ENCODE measurements at regions not wholly inside any gene's neighbourhood (a gene's known extent, or its start where the extent isn't known, plus 50 kb on each side); places are given as distances from the start of the nearest gene placed in this dataset.

DNA sequence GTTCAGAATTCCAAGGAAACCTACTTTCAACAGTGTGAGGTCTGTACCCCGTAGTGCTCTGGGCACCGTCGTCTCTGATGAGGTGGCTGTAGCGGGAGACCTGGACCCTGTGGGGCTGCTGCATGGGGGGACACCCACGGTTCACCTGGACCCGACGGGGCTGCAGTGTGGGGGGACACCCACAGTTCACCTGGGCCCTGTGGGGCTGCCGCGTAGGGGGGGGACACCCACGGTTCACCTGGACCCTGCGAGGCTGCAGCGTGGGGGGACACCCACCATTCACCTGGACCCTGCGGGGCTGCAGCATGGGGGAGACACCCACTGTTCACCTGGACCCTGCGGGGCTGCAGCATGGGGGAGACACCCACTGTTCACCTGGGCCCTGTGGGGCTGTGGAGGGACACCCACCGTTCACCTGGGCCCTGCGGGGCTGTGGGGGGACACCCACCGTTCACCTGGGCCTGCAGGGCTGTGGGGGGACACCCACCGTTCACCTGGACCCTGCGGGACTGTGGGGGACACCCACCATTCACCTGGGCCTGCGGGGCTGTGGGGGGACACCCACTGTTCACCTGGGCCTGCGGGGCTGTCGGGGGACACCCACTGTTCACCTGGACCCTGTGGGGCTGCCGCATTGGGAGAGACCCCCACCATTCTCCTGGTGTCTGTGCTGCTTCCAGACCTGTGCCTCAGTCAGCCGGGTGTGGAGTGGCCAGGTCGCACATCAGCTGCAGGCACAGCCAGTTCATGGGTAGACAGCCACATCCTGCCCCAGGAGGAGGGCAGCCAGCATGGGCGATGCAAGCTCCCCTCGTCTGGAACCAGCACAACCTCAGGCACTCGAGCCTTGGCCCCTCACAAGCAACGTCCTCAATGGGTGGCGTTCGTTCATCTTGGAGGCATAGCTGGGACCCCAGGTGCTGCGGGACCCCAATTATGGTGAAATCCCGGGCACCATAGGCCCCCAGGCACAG, 114.5 kb downstream of the TMEM18 start:
- no peak for FAIRE-seq
- H3K4me3 ChIP-seq (ENCODE audit: low read depth, low read length) = no peak overlapping the region
- no peaks in the 10 kb centered on the region for H3K27me3 ChIP-seq (ENCODE audit: control insufficient read depth, insufficient read depth, low read length)
- H3K36me3 ChIP-seq (ENCODE audit: control insufficient read depth, insufficient read depth, low read length) = no peaks in the 10 kb centered on the region
- no peak for DNase-seq (ENCODE audit: low read depth)
- TF ChIP-seq, protein P1, sequence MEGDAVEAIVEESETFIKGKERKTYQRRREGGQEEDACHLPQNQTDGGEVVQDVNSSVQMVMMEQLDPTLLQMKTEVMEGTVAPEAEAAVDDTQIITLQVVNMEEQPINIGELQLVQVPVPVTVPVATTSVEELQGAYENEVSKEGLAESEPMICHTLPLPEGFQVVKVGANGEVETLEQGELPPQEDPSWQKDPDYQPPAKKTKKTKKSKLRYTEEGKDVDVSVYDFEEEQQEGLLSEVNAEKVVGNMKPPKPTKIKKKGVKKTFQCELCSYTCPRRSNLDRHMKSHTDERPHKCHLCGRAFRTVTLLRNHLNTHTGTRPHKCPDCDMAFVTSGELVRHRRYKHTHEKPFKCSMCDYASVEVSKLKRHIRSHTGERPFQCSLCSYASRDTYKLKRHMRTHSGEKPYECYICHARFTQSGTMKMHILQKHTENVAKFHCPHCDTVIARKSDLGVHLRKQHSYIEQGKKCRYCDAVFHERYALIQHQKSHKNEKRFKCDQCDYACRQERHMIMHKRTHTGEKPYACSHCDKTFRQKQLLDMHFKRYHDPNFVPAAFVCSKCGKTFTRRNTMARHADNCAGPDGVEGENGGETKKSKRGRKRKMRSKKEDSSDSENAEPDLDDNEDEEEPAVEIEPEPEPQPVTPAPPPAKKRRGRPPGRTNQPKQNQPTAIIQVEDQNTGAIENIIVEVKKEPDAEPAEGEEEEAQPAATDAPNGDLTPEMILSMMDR (IDR thresholded peaks at IDR 0.05; ENCODE audit: insufficient read depth, low read length, severe bottlenecking) = no peak

DNA sequence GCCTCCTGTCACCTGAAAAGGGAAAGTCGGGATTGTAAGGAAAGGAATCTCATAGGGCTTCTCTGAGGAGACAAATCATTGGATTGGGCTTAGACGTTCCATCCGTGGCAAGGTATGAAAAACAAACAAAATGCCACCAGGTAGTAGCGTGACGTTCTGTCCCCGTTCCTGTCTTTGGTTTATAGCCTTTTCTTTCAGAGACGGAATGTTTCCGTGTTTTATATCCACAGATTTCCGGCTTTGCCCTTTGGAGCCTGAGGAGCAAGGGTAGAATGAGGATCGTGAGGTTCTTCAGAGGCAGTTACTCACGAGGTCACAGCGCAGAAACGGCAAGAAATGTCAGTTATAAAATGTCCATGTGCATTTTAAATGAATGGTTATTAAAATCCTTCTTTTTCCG, 118.3 kb downstream of the TMEM18 start:
- TF ChIP-seq, protein P1 (IDR thresholded peaks at IDR 0.05; ENCODE audit: insufficient read depth, low read length, severe bottlenecking) = no peak
- FAIRE-seq = no peak
- H3K36me3 ChIP-seq (ENCODE audit: control insufficient read depth, insufficient read depth, low read length) = no peaks in the 10 kb centered on the region
- no peak overlapping the region for H3K4me3 ChIP-seq (ENCODE audit: low read depth, low read length)
- H3K27me3 ChIP-seq (ENCODE audit: control insufficient read depth, insufficient read depth, low read length) = no peaks in the 10 kb centered on the region
- no peak for DNase-seq (ENCODE audit: low read depth)

DNA sequence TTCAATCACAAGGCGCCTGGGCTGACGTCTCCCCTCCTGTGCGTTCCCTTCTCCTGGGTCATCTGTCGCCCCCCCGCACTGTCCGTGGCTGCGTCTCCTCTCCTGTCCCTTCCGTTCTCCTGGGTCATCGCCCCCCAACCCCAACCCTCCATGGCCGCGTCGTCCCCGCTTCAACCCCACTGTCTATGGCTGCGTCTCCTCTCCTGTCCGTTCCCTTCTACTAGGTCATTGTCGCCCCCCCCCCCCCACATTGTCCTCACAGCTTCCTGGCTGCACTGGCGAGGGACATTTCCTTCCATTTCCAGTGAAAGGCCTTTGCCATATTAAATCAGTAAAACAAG, 118.9 kb downstream of the TMEM18 start:
- H3K27me3 ChIP-seq (ENCODE audit: control insufficient read depth, insufficient read depth, low read length) = no peaks in the 10 kb centered on the region
- H3K36me3 ChIP-seq (ENCODE audit: control insufficient read depth, insufficient read depth, low read length) = no peaks in the 10 kb centered on the region
- no peak overlapping the region for H3K4me3 ChIP-seq (ENCODE audit: low read depth, low read length)
- no peak for DNase-seq (ENCODE audit: low read depth)
- TF ChIP-seq, protein P1 (IDR thresholded peaks at IDR 0.05; ENCODE audit: insufficient read depth, low read length, severe bottlenecking) = no peak
- no peak for FAIRE-seq

DNA sequence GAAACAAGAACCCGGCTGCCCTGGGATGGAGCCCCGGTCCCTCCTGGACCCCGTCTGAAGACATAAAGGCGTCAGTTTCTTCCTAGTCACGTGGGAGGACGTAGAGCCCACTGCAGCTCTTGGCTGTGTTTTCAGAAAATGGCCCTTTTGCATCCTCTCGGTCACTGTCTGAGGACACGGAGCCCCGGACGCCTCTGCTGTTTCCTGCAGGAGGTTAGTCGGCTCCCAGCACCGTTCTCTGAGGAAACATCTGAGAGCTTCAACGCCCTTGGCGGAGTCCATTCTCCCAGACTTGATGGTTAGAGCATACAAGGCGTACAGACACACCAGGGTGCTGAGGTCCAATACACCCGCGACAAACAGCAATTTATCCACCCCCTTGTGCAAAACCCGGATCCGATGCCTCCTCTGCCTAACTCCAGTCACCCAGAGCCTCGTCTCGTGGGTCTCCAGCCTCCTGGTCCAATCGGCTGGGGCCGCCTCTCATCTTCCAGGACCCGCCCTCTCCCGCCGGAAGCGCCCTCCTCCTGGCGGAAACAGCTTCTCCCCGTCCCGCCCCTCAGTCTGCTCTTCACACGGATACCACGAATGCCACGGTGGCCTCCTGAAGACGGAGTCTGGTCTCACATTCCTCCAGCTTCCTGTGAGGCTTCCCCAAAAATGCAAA, 119.4 kb downstream of the TMEM18 start:
- H3K4me3 ChIP-seq (ENCODE audit: low read depth, low read length) = no peak overlapping the region
- TF ChIP-seq, protein P1 (IDR thresholded peaks at IDR 0.05; ENCODE audit: insufficient read depth, low read length, severe bottlenecking) = no peak
- H3K27me3 ChIP-seq (ENCODE audit: control insufficient read depth, insufficient read depth, low read length) = no peaks in the 10 kb centered on the region

DNA sequence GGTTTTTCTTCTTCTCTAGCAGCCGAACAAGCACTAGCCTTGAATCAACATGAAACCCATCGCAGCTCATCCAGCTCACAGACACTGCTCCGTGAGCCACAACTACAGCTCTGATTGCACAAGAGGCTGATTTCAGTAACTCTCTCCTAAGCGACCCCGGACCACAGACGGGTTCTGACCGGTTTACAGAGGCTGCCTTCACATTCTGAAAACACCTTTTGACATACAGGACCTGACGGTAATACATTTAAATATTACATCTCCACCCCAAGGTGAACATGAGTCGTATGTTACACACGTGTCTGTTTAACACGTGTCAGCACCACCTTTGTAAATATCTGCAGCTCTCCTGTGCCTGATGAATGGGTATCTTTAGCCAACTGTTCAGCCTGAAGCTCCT, 120.7 kb downstream of the TMEM18 start:
- Histone ChIP-seq H3K4me3 (ENCODE audit: low read depth, low read length) (no peak overlapping the region), H3K27me3 (ENCODE audit: control insufficient read depth, insufficient read depth, low read length) (no peaks in the 10 kb centered on the region), H3K36me3 (ENCODE audit: control insufficient read depth, insufficient read depth, low read length) (no peaks in the 10 kb centered on the region)
- FAIRE-seq (no peak), DNase-seq (ENCODE audit: low read depth) (peak; percentile 2)
- TF ChIP-seq, protein P1 (IDR thresholded peaks at IDR 0.05; ENCODE audit: insufficient read depth, low read length, severe bottlenecking) = no peak

More for the DNA sequence above, 119.4 kb downstream of the TMEM18 start:
- DNase-seq (ENCODE audit: low read depth) (no peak), FAIRE-seq (no peak)
- no peaks in the 10 kb centered on the region for H3K36me3 ChIP-seq (ENCODE audit: control insufficient read depth, insufficient read depth, low read length)
